ENCODE measurements at regions not wholly inside any gene's neighbourhood (a gene's known extent, or its start where the extent isn't known, plus 50 kb on each side); places are given as distances from the start of the nearest gene placed in this dataset.

DNA sequence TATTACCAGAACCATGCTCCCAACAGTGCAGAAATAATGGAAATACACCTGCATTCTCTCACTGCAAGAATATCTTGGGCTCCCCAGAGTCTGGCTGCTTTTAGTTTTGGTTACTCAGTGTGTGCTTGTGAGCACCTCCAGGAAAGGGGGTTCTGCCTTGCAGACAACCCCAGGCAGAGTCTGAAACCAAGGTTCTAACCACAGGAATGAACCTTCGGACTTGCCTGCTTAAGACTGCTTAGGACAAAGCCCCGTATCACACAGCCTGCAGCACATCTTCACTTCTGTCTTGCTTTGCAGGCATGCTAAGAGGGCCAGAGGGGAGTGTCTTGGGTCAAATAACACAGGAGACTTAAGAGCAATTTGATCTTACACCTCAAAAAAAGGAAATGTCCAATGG, 94.8 kb upstream of the SPATA31C2 start:
- no peaks in the 10 kb centered on the region for H3K27me3 Mint-ChIP-seq (ENCODE audit: insufficient read depth, unreplicated experiment)
- TF ChIP-seq, protein P1, sequence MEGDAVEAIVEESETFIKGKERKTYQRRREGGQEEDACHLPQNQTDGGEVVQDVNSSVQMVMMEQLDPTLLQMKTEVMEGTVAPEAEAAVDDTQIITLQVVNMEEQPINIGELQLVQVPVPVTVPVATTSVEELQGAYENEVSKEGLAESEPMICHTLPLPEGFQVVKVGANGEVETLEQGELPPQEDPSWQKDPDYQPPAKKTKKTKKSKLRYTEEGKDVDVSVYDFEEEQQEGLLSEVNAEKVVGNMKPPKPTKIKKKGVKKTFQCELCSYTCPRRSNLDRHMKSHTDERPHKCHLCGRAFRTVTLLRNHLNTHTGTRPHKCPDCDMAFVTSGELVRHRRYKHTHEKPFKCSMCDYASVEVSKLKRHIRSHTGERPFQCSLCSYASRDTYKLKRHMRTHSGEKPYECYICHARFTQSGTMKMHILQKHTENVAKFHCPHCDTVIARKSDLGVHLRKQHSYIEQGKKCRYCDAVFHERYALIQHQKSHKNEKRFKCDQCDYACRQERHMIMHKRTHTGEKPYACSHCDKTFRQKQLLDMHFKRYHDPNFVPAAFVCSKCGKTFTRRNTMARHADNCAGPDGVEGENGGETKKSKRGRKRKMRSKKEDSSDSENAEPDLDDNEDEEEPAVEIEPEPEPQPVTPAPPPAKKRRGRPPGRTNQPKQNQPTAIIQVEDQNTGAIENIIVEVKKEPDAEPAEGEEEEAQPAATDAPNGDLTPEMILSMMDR (IDR thresholded peaks at IDR 0.05; ENCODE audit: insufficient read depth in 1 of 2, low read depth in 1 of 2, low read length in 1 of 2, severe bottlenecking in 1 of 2, unreplicated experiment in 1 of 2): no peak
- H3K9me3 Mint-ChIP-seq (ENCODE audit: unreplicated experiment): no peaks in the 10 kb centered on the region
- no peak overlapping the region for H3K4me3 Mint-ChIP-seq (ENCODE audit: unreplicated experiment)
- Histone ChIP-seq H3K4me3 (ENCODE audit: low read depth, low read length) (no peak overlapping the region), H3K4me1 (no peaks in the 10 kb centered on the region), H3K9me3 (no peaks in the 10 kb centered on the region), H3K27me3 (replicated peaks; ENCODE audit: control insufficient read depth, insufficient read depth, low read length) (no peaks in the 10 kb centered on the region), H3K36me3 (ENCODE audit: control insufficient read depth, insufficient read depth, low read length) (no peaks in the 10 kb centered on the region)
- intact Hi-C loops (cut with micrococcal nuclease; ENCODE audit: unreplicated experiment): no loop called here
- no TSS peak for BruUV-seq (replicated peaks)
- H3K4me1 Mint-ChIP-seq (ENCODE audit: low read depth, unreplicated experiment): no peaks in the 10 kb centered on the region
- POLR2A ChIA-PET: no interaction called here
- no peaks in the 10 kb centered on the region for H3K36me3 Mint-ChIP-seq (ENCODE audit: insufficient read depth, unreplicated experiment)
- CTCF ChIA-PET: no interaction called here
- DNase-seq: no peak
- H3K27ac Mint-ChIP-seq (ENCODE audit: unreplicated experiment): no peak overlapping the region

DNA sequence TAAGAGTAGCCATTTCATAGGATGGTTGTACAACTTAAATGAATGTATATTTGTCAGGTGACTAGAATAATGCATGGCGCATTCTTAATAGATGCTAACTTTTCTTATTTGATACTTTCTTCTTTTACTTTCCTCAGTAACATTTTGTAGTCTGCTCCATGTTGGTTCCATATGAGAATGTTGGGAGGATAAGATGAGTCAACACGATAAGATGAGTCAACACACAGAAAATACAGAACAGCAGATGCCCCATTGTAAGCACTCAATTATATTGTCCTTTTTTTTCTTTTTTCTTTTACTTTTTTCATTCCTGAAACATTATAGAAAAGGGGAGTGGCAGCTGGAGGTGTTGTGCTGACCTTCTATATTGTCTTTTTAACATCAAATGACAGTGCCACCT, 92.3 kb upstream of the SPATA31C2 start:
- H3K9me3 Mint-ChIP-seq (ENCODE audit: unreplicated experiment): no peaks in the 10 kb centered on the region
- no TSS peak for BruUV-seq (replicated peaks)
- no peaks in the 10 kb centered on the region for H3K36me3 Mint-ChIP-seq (ENCODE audit: insufficient read depth, unreplicated experiment)
- Histone ChIP-seq H3K9me3 (no peaks in the 10 kb centered on the region), H3K4me3 (ENCODE audit: low read depth, low read length) (no peak overlapping the region), H3K4me1 (no peaks in the 10 kb centered on the region), H3K36me3 (ENCODE audit: control insufficient read depth, insufficient read depth, low read length) (no peaks in the 10 kb centered on the region), H3K27me3 (replicated peaks; ENCODE audit: control insufficient read depth, insufficient read depth, low read length) (no peaks in the 10 kb centered on the region)
- intact Hi-C loops (cut with micrococcal nuclease; ENCODE audit: unreplicated experiment): no loop called here
- H3K27me3 Mint-ChIP-seq (ENCODE audit: insufficient read depth, unreplicated experiment): no peaks in the 10 kb centered on the region
- ChIA-PET CTCF (no interaction called here), POLR2A (no interaction called here)
- H3K27ac Mint-ChIP-seq (ENCODE audit: unreplicated experiment): no peak overlapping the region
- H3K4me1 Mint-ChIP-seq (ENCODE audit: low read depth, unreplicated experiment): no peaks in the 10 kb centered on the region
- no peak overlapping the region for H3K4me3 Mint-ChIP-seq (ENCODE audit: unreplicated experiment)
- DNase-seq: no peak
- TF ChIP-seq, protein P1 (IDR thresholded peaks at IDR 0.05; ENCODE audit: insufficient read depth in 1 of 2, low read depth in 1 of 2, low read length in 1 of 2, severe bottlenecking in 1 of 2, unreplicated experiment in 1 of 2): no peak

DNA sequence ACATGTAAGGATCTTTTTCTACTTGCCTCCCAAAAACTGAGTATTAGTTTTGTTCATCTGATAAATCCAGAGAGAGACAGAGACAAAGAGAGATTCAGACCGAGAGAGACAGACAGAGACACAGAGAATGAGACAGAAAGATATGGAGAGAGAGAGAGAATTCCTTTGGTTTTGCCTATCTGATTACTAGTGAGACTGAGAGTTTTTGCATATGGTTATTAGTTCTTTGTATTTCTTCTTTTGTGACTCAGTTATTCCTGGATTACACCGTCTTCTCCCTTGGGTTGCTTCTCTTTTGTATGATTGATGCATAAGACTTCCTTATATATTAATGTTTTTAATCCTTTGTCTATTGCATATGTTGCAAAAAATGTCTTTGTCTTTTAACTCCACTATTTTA, 91.2 kb upstream of the SPATA31C2 start:
- no peak for DNase-seq
- BruUV-seq (replicated peaks): no TSS peak
- Mint-ChIP-seq H3K27me3 (ENCODE audit: insufficient read depth, unreplicated experiment) (no peaks in the 10 kb centered on the region), H3K27ac (ENCODE audit: unreplicated experiment) (no peak overlapping the region), H3K36me3 (ENCODE audit: insufficient read depth, unreplicated experiment) (no peaks in the 10 kb centered on the region), H3K4me1 (ENCODE audit: low read depth, unreplicated experiment) (no peaks in the 10 kb centered on the region), H3K9me3 (ENCODE audit: unreplicated experiment) (no peaks in the 10 kb centered on the region), H3K4me3 (ENCODE audit: unreplicated experiment) (no peak overlapping the region)
- ChIA-PET CTCF (no interaction called here), POLR2A (no interaction called here)
- TF ChIP-seq, protein P1 (IDR thresholded peaks at IDR 0.05; ENCODE audit: insufficient read depth in 1 of 2, low read depth in 1 of 2, low read length in 1 of 2, severe bottlenecking in 1 of 2, unreplicated experiment in 1 of 2): no peak
- H3K4me1 ChIP-seq: no peaks in the 10 kb centered on the region
- H3K4me3 ChIP-seq (ENCODE audit: low read depth, low read length): no peak overlapping the region
- intact Hi-C loops (cut with micrococcal nuclease; ENCODE audit: unreplicated experiment): no loop called here
- H3K9me3 ChIP-seq: no peaks in the 10 kb centered on the region
- H3K36me3 ChIP-seq (ENCODE audit: control insufficient read depth, insufficient read depth, low read length): no peaks in the 10 kb centered on the region
- no peaks in the 10 kb centered on the region for H3K27me3 ChIP-seq (replicated peaks; ENCODE audit: control insufficient read depth, insufficient read depth, low read length)
